Sigmoid colon (tissue), 6 donors: ENCODE measurements at regions not wholly inside any gene's neighbourhood (a gene's known extent, or its start where the extent isn't known, plus 50 kb on each side); places are given as distances from the start of the nearest gene placed in this dataset.

ENCODE experiments used
- DNase-seq: peaks from one replicate; pipeline ENCODE4 v3.0.0-alpha.2; 2019
- H3K27ac ChIP-seq, 4 donors: fragments of 200-600 bp; sonication (generic); one replicate each; pipeline ENCODE4 v1.5.1; 2016 to 2019; ENCODE audit warnings: mild to moderate bottlenecking in 1 of 4
- H3K27me3 ChIP-seq, 3 donors: fragments of 200-600 bp; sonication (generic); one replicate each; pipeline ENCODE4 v1.5.1; 2019; ENCODE audit warnings: mild to moderate bottlenecking in 1 of 3
- H3K36me3 ChIP-seq, 4 donors: fragments of 200-600 bp; sonication (generic); one replicate each; pipeline ENCODE4 v1.5.1; 2016 to 2019
- H3K4me1 ChIP-seq, 4 donors: fragments of 200-600 bp; sonication (generic); one replicate each; pipeline ENCODE4 v1.5.1; 2017 to 2019
- H3K4me3 ChIP-seq, 4 donors: fragments of 200-600 bp; sonication (generic); one replicate each; pipeline ENCODE4 v1.5.1; 2017 to 2019; ENCODE audit warnings: mild to moderate bottlenecking in 2 of 4, moderate library complexity in 1 of 4
- H3K9me3 ChIP-seq, 4 donors: fragments of 200-600 bp in 3 of 4; sonication (generic) in 3 of 4; one replicate each; pipeline versions ENCODE4 v1.5.1 to v1.6.1; 2013 to 2019
- CTCF ChIP-seq, 4 experiments: fragments of 450-650 bp in 3 of 4; fragments of 200-600 bp in 1 of 4; IDR thresholded peaks; one replicate each; pipeline ENCODE4 v1.5.1; 2016 to 2019; ENCODE audit warnings: antibody characterized with exemption in 4 of 4, mild to moderate bottlenecking in 3 of 4, moderate library complexity in 2 of 4
- EP300 ChIP-seq, 4 donors: sonication (generic); formaldehyde crosslinking; IDR thresholded peaks; one replicate each; pipeline ENCODE4 v1.6.1; 2017; ENCODE audit warnings: antibody characterized with exemption in 4 of 4
- POLR2A ChIP-seq, 2 donors: fragments of 450-650 bp; IDR thresholded peaks; one replicate each; pipeline ENCODE4 v1.6.1; 2016; ENCODE audit warnings: antibody characterized with exemption in 2 of 2, mild to moderate bottlenecking in 2 of 2, moderate library complexity in 2 of 2
- POLR2AphosphoS5 ChIP-seq, 4 donors: sonication (generic); formaldehyde crosslinking; IDR thresholded peaks; one replicate each; pipeline ENCODE4 v1.6.1; 2017; ENCODE audit warnings: antibody characterized with exemption in 4 of 4
- WGBS, 2 donors: extraction: QIAGEN DNeasy Blood & Tissue Kit; methylation state at CpG; one replicate each; pipeline ENCODE4 v1.1.7; 2013; 5-methylcytosine and 5-hydroxymethylcytosine counted together
- intact Hi-C: fragments of 100-400 bp; cut with DNase I; formaldehyde crosslinking; loops from one replicate; pipeline ENCODE4 v1.15.1; 2023
- donor health status: healthy with polysubstance abuse.
- donor health status: healthy.

- Histone ChIP-seq H3K4me1 (peaks cover 0 to 9% (median 5%) of the 10 kb centered on the region in 4 donors), H3K36me3 (no peaks in the 10 kb centered on the region), H3K9me3 (no peaks in the 10 kb centered on the region), H3K27ac (no peak overlapping the region), H3K27me3 (no peaks in the 10 kb centered on the region), H3K4me3 (no peak overlapping the region)
- DNase-seq: no peak
- intact Hi-C loops: no loop called here
- WGBS, 2 donors: 84 to 88% methylated on average over 4 of the region's 4 CpGs
- no peak for TF ChIP-seq EP300 (IDR thresholded peaks at IDR 0.05)
Measured at GRCh38 chr12:46445093-46445492, 72.5 kb upstream of the SLC38A2 start.

GRCh38 chr12:46443594-46444263 lies 71.2 kb upstream of the SLC38A2 start:
- TF ChIP-seq EP300 (IDR thresholded peaks at IDR 0.05) (no peak), CTCF (IDR thresholded peaks at IDR 0.05) (no peak), POLR2AphosphoS5 (IDR thresholded peaks at IDR 0.05) (no peak), POLR2A (IDR thresholded peaks at IDR 0.05) (no peak)
- Histone ChIP-seq H3K4me3 (no peak overlapping the region), H3K27ac (no peak overlapping the region), H3K4me1 (peaks cover 0 to 6% (median 3%) of the 10 kb centered on the region in 4 donors), H3K27me3 (no peaks in the 10 kb centered on the region), H3K9me3 (no peaks in the 10 kb centered on the region), H3K36me3 (no peaks in the 10 kb centered on the region)
- 47 to 59% methylated on average over 3 of the region's 3 CpGs for WGBS, 2 donors
- DNase-seq: no peak
- intact Hi-C loops: no loop called here

DNA sequence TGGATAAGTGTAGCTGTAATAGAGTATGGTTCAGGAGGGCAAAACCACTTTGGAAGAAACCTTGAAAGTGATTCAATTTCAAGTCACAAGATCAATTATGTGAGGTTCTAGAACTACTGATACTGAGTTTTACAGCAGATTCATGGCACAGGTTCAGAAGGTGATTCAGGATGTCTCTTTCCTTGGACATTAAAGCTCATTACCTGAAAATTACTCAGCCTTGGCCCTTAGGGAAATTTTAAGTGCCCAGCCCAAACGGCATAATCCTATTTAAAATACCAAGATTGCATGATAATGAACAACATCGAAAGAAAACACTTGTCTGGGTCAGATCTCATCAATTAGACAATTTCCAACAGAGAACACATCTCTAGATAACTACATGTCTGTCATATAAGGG lies 70.2 kb upstream of the SLC38A2 start:
- WGBS, 2 donors: 91 to 94% methylated on average over 2 of the region's 2 CpGs
- no peaks in the 10 kb centered on the region for H3K9me3 ChIP-seq
- H3K4me3 ChIP-seq: no peak overlapping the region
- H3K4me1 ChIP-seq: peaks cover 0 to 6% (median 3%) of the 10 kb centered on the region in 4 donors
- no peak overlapping the region for H3K27ac ChIP-seq
- H3K27me3 ChIP-seq: no peaks in the 10 kb centered on the region
- intact Hi-C loops: no loop called here
- no peak for TF ChIP-seq POLR2A (IDR thresholded peaks at IDR 0.05)
- no peak for TF ChIP-seq CTCF (IDR thresholded peaks at IDR 0.05)
- TF ChIP-seq EP300 (IDR thresholded peaks at IDR 0.05): no peak
- no peak for TF ChIP-seq POLR2AphosphoS5 (IDR thresholded peaks at IDR 0.05)
- H3K36me3 ChIP-seq: no peaks in the 10 kb centered on the region
- DNase-seq: no peak

DNA sequence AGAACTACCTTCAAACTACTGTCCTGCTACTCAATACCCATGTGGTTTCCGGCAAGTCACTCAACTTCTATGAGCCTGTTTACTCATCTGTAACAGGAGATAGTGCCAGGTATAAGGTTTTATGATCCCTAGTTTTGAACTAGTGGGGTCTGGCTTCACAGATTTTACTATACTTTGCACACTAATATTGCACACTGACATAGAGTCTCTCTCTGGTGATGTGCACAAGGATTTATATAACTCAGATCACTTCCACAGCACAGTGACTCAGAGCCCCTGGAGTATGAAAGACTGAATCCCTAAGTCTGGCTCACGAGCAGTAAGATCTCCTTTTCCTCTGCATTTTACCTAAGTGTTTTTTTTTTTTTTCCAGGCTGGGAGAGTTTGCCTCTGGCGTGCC lies 69.7 kb upstream of the SLC38A2 start:
- intact Hi-C loops: no loop called here
- Histone ChIP-seq H3K27me3 (no peaks in the 10 kb centered on the region), H3K9me3 (no peaks in the 10 kb centered on the region), H3K4me1 (peaks cover 0 to 6% (median 3%) of the 10 kb centered on the region in 4 donors), H3K4me3 (no peak overlapping the region), H3K27ac (no peak overlapping the region), H3K36me3 (no peaks in the 10 kb centered on the region)
- DNase-seq: no peak
- TF ChIP-seq POLR2A (IDR thresholded peaks at IDR 0.05): no peak
- TF ChIP-seq CTCF (IDR thresholded peaks at IDR 0.05): no peak
- TF ChIP-seq EP300 (IDR thresholded peaks at IDR 0.05): no peak
- no peak for TF ChIP-seq POLR2AphosphoS5 (IDR thresholded peaks at IDR 0.05)
- WGBS, 2 donors: 92 to 94% methylated on average over 3 of the region's 3 CpGs

GRCh38 chr12:46439793-46440511 lies 67.4 kb upstream of the SLC38A2 start:
- DNase-seq: no peak
- intact Hi-C loops: no loop called here
- no peaks in the 10 kb centered on the region for H3K27me3 ChIP-seq
- H3K27ac ChIP-seq: no peak overlapping the region
- TF ChIP-seq POLR2A (IDR thresholded peaks at IDR 0.05) (no peak), CTCF (IDR thresholded peaks at IDR 0.05) (no peak), POLR2AphosphoS5 (IDR thresholded peaks at IDR 0.05) (no peak), EP300 (IDR thresholded peaks at IDR 0.05) (no peak)
- no peaks in the 10 kb centered on the region for H3K36me3 ChIP-seq
- WGBS, 2 donors: 94 to 97% methylated on average over 5 of the region's 5 CpGs
- no peak overlapping the region for H3K4me3 ChIP-seq
- no peaks in the 10 kb centered on the region for H3K4me1 ChIP-seq
- no peaks in the 10 kb centered on the region for H3K9me3 ChIP-seq
